A673 (cell line): ENCODE measurements at regions not wholly inside any gene's neighbourhood (a gene's known extent, or its start where the extent isn't known, plus 50 kb on each side); places are given as distances from the start of the nearest gene placed in this dataset.

Experiments
- BruUV-seq: library from RNA; stranded (reverse); fragments of 400-500 nt; replicated peaks from 2 replicates; lab custom pipeline; 2021; lab: Mats Ljungman, UMichigan
- CTCF ChIA-PET: fragments of 300-600 bp; sonication (Branson Sonifier 250); formaldehyde crosslinking; loops from one replicate; lab custom pipeline; 2022; ENCODE audit warnings: antibody characterized with exemption; lab: Charles Lee
- POLR2A ChIA-PET: fragments of 300-600 bp; sonication (Branson Sonifier 250); formaldehyde crosslinking; loops from one replicate; lab custom pipeline; 2022; ENCODE audit warnings: antibody characterized with exemption; ENCODE audit not compliant: low non-redundant PET; lab: Charles Lee
- DNase-seq: peaks from one replicate; pipeline ENCODE4 v3.0.0-alpha.2; 2015; ENCODE audit warnings: low spot score
- H3K27ac ChIP-seq: fragments of 200-600 bp; sonication (generic); 2 replicates; pipeline ENCODE4 v1.5.1; 2016; ENCODE audit warnings: mixed run types, low read depth, mild to moderate bottlenecking, mixed read lengths, antibody characterized with exemption, low read length; ENCODE audit not compliant: poor library complexity, severe bottlenecking
- H3K27me3 ChIP-seq: fragments of 200-600 bp; sonication (generic); replicated peaks from 2 replicates; pipeline ENCODE4 v1.6.1; 2017; ENCODE audit warnings: mixed run types, low read depth, mild to moderate bottlenecking, mixed read lengths, antibody characterized with exemption, low read length; ENCODE audit not compliant: insufficient read depth, poor library complexity
- H3K36me3 ChIP-seq: fragments of 200-600 bp; sonication (generic); 2 replicates; pipeline ENCODE4 v1.6.1; 2016; ENCODE audit warnings: mixed run types, mild to moderate bottlenecking, mixed read lengths, antibody characterized with exemption, low read length; ENCODE audit not compliant: insufficient read depth, poor library complexity, severe bottlenecking
- H3K4me1 ChIP-seq: fragments of 200-600 bp; sonication (generic); 2 replicates; pipeline ENCODE4 v1.6.1; 2017; ENCODE audit warnings: mixed run types, mild to moderate bottlenecking, mixed read lengths, antibody characterized with exemption, low read length; ENCODE audit not compliant: insufficient read depth, poor library complexity, severe bottlenecking
- H3K4me3 ChIP-seq: fragments of 200-600 bp; sonication (generic); 2 replicates; pipeline ENCODE4 v1.5.1; 2016; ENCODE audit warnings: low read depth, mixed run types, mild to moderate bottlenecking, mixed read lengths, low read length; ENCODE audit not compliant: poor library complexity, severe bottlenecking
- H3K9me3 ChIP-seq: fragments of 200-600 bp; sonication (generic); 2 replicates; pipeline ENCODE4 v1.6.1; 2016; ENCODE audit warnings: mixed run types, low read depth, mild to moderate bottlenecking, mixed read lengths, antibody characterized with exemption, low read length; ENCODE audit not compliant: poor library complexity, severe bottlenecking
- CTCF ChIP-seq: fragments of 300-800, 200-600 bp; sonication (generic); conservative IDR thresholded peaks from 2 replicates; pipeline ENCODE4 v1.5.1; 2017; ENCODE audit warnings: low read depth, mild to moderate bottlenecking, antibody characterized with exemption, low read length, moderate library complexity, mixed read lengths
- EZH2 ChIP-seq: fragments of 200-600 bp; sonication (generic); IDR thresholded peaks from 2 replicates; pipeline ENCODE4 v1.6.1; 2017; ENCODE audit warnings: borderline replicate concordance, low read depth, mild to moderate bottlenecking, mixed read lengths, antibody characterized with exemption, low read length; ENCODE audit not compliant: poor library complexity, severe bottlenecking
- intact Hi-C: fragments of 100-400 bp; cut with micrococcal nuclease; formaldehyde crosslinking; loops from one replicate; pipeline ENCODE4 v1.10.0; 2022; ENCODE audit not compliant: unreplicated experiment

DNA sequence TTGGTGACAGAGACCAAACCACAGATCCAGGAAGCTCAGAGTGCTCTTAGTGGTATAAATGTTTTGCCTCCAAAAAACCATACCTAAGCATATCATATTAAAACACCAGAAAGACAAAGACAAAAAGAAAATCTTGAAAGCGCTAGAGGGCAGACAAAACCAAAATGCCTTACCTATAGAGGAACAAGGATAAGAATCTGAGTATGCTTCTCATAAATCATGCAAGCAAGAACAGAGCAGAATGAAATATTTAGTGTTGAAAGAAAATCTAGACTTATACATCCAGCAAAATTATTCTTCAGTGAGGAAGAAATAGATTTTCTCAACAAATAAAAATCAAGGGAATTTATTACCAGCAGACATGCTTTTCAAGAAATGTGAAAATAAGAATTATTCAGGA, 941.0 kb upstream of the INTU start:
- no peak for DNase-seq
- intact Hi-C loops, result no loop called here
- Histone ChIP-seq H3K27ac (no peak overlapping the region), H3K9me3 (no peaks in the 10 kb centered on the region), H3K36me3 (no peaks in the 10 kb centered on the region), H3K27me3 (no peaks in the 10 kb centered on the region), H3K4me1 (no peaks in the 10 kb centered on the region), H3K4me3 (no peak overlapping the region)
- no TSS peak for BruUV-seq
- ChIA-PET POLR2A (no interaction called here), CTCF (no interaction called here)
- no peak for TF ChIP-seq CTCF
- no peak for TF ChIP-seq EZH2

DNA sequence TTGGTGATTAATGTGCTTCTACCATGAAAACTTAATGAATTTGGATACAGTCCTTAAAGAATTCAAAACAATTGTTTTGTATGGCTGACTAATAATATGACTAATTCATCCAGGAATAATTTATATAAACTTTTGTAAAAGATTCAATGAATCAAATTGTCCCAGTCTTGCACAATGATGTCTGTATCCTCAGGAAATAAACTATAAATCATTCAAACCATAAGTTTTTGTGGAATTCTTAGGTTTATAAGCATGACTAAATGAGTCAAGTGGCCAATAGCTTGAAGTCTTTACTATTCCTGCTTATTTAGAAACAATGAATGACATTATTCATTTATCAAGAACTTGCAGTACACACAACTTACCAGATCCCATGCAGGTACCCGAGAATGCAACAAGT, 935.0 kb upstream of the INTU start:
- no peaks in the 10 kb centered on the region for H3K27me3 ChIP-seq
- H3K36me3 ChIP-seq, result no peaks in the 10 kb centered on the region
- intact Hi-C loops, result no loop called here
- H3K4me3 ChIP-seq, result no peak overlapping the region
- H3K9me3 ChIP-seq, result no peaks in the 10 kb centered on the region
- no peaks in the 10 kb centered on the region for H3K4me1 ChIP-seq
- H3K27ac ChIP-seq, result no peak overlapping the region
- TF ChIP-seq CTCF (no peak), EZH2 (no peak)
- POLR2A ChIA-PET, result no interaction called here
- CTCF ChIA-PET, result no interaction called here
- BruUV-seq, result no TSS peak
- DNase-seq, result peak; percentile 6

DNA sequence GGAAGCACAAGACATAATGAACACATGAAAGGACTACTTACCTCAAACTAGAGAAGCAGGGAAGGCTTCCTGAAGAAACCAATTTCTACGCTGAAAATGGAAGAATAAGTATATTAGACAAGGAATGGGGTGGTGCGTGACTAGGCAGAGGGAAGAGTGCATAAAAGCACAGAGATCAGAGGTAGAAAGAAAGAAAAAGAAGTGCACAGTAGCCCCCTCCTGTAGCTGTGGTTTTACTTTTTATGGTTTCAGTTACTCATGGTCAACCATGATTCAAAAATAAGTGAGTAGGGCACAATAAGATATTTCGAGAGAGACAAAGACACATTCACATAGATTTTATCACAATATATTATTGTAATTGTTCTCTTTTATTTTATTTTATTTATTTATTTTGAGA, 934.5 kb upstream of the INTU start:
- BruUV-seq, result no TSS peak
- DNase-seq, result no peak
- TF ChIP-seq CTCF (no peak), EZH2 (no peak)

More for the DNA sequence above, 934.5 kb upstream of the INTU start:
- no peaks in the 10 kb centered on the region for H3K36me3 ChIP-seq
- H3K9me3 ChIP-seq, result no peaks in the 10 kb centered on the region
- no peaks in the 10 kb centered on the region for H3K27me3 ChIP-seq
- no peak overlapping the region for H3K27ac ChIP-seq
- ChIA-PET CTCF (no interaction called here), POLR2A (no interaction called here)
- no peak overlapping the region for H3K4me3 ChIP-seq
- H3K4me1 ChIP-seq, result no peaks in the 10 kb centered on the region
- intact Hi-C loops, result no loop called here
